Activated CD8-positive, alpha-beta memory T cell treated with anti-CD3 and anti-CD28 coated beads for 36 hours (primary cell): ENCODE measurements at regions not wholly inside any gene's neighbourhood (a gene's known extent, or its start where the extent isn't known, plus 50 kb on each side); places are given as distances from the start of the nearest gene placed in this dataset.
"Not testable (repeated sequence)": the region's sequence is repeated elsewhere in the genome, so short reads cannot be mapped to it uniquely, and the experiment has no call there.

Experiments
- CTCF ChIA-PET: fragments of 350-600 bp; sonication (Branson Sonifier 250); formaldehyde crosslinking; loops from one replicate; lab custom pipeline; 2021; ENCODE audit warnings: antibody characterized with exemption; lab: Charles Lee
- POLR2A ChIA-PET: fragments of 350-600 bp; sonication (Branson Sonifier 250); formaldehyde crosslinking; loops from one replicate; lab custom pipeline; 2021; ENCODE audit warnings: antibody characterized with exemption; lab: Charles Lee

DNA sequence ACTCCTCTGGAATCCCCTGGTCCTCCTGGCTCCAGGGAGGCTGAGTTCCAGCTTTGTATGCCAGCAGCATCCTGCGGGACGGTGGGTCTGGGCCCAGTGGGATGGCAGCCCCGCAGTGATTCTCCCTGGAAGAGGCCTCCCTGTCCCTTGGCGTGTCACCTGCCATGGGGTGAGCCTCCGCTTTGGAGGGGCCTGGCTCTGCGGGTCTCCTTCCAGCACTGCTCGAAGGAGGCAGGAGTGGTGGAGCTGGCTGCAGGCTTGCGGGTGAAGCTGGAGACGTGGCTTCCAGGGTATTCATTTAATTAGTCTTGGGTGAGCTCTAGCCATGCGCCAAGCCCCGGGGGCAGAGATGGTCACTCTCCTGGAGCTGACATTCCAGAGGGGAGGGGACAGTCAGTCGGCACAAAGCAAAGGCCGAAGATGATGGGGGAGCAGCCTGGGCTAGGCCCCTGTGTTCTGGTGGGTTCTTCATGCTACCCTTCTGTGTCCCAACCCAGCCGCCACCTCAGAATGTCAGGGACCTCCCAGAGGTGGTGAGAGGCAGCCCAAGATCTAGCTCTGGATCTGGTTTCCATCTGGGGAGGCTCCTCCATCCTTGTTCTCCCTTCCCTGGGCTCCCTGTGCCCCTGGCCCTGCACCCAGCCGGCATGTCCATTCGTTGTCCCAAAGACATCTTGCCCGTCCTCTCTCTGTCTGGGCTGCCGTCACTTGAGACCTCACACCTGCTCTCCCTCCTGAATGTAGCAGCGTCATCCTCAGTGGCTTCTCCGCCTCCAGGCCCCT lies 1332.5 kb downstream of the BRD1 start:
- ChIA-PET POLR2A (interaction anchor here (0.6 kb wide), 1 partner anchor 1373 kb away, joined by 3 read pairs; no protein-coding TSS in a partner anchor), CTCF (no interaction called here)

DNA sequence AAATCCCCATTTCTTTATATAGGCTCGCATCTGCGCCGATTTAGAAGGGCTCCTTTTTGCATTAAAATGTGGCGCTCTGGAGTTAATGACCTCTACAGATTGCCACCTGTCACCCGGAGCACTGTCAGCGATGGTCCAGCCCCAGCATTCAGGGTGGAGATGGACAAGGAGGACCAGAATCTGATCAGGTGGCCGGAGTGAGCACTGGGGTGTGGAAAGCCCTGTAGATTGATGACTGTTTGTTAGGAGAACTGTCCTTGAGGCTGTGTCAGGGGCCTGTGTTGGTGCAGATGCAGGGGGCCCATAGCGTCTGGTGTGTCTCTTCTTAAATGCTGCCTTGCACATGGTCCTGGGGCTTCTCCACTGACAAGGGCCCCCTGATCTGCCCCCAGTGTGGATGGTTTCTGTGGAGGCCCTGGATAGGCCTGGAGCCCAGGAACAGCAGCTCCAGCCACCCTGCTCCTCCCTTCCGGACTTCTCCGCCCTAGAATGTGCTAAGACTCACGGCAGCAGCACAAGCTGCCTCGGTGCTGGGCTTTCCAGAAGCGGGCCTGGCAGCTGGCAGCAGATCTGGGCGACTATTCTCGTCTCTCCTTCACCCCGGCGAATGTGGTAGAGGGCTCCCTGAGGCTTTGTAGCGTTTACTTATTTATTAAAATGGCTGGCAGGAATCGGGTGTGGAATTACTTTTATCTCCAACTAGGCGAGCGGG lies 1333.3 kb downstream of the BRD1 start:
- CTCF ChIA-PET = no interaction called here
- POLR2A ChIA-PET = interaction anchor here (0.6 kb wide), 1 partner anchor 1372 kb away, joined by 3 read pairs; no protein-coding TSS in a partner anchor

DNA sequence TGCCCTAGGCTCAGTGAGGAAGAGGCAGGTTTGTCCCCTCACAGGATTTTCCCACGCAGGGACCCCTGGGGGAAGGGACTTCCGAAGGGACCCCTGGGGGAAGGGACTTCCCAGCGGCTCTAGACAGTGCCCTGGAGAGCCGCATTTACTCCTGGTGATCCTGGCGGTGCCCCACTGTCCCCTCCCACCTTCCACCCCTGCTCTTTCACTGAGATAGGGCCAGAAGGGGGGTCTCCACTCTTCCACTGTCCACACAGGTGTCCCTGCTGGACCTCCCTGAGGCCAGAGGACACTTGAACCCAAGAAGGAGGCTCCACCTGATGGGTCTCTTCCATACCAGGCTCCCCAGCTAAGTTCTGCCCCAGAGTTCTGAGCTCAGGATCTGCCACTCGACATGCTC lies 1333.9 kb downstream of the BRD1 start:
- CTCF ChIA-PET = no interaction called here

DNA sequence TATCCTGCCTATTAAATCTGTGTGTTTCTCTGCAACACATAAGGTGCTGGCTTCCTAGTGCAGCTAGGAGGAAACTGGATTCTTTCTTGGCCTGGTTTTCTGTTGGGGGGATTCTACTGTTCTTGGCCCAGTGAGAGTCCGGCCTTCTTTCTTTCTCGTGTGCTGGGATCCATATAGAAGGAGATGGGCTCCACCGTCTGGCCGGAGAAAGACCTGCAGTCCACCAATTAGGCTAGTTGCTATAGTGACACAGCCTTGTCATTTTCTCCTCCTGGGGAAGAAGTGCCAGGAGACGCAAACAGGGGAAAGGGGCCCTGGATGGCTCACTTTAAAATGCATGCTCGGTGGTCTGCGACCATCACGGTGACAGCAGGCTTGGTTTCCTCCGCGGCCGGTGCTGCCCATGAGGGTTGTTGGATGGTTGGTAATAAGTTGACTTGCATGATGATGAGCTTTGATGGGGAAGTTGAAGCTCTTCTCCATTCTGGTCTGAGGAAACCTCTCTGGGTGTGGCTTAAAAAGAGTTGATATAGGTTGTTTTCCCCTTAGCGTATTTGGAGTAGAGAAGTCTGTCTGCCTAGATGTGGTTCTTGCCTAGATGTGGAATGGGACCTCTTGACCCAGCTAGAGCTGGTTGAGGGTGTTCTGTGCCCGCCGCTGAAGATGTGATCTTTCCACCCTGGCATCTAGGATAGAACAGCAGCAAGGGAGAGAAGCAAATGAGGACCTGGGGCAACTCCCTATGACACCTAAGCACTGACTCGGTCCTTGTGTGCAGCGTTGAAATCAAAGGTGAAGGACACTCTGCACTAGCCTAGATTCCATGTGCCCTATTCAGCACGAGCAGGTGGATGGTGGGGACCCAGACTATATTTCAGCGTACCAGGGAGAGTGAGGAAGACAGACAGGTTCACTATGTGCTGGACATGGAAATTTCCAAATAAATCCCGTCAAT lies 1335.0 kb downstream of the BRD1 start:
- CTCF ChIA-PET = no interaction called here
- POLR2A ChIA-PET = no interaction called here

More for the DNA sequence above, 1333.9 kb downstream of the BRD1 start:
- POLR2A ChIA-PET = no interaction called here

DNA sequence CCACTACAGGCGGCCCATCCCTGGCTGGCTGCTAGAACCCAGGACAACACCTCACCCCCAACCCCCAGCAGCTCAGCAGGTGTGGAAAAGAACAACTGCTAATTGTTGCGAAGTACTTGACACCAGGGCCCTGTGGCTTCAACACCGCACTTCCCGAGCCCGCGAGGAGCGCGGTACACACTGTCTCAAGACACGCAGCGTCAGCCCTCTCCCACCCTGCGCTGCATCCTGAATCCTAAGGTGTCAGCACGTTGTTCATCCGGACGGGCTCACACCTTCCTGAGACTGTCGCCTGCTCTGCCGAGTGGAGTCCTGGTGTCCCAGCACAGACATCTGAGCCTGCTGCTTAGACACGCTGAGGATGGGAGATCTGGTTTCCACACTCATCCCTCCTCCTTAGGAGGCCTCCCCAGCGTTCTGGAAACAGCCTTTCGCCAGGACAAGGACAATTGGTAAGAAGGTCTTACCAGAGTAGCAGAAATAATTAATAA lies 1336.2 kb downstream of the BRD1 start:
- ChIA-PET CTCF (no interaction called here), POLR2A (no interaction called here)

DNA sequence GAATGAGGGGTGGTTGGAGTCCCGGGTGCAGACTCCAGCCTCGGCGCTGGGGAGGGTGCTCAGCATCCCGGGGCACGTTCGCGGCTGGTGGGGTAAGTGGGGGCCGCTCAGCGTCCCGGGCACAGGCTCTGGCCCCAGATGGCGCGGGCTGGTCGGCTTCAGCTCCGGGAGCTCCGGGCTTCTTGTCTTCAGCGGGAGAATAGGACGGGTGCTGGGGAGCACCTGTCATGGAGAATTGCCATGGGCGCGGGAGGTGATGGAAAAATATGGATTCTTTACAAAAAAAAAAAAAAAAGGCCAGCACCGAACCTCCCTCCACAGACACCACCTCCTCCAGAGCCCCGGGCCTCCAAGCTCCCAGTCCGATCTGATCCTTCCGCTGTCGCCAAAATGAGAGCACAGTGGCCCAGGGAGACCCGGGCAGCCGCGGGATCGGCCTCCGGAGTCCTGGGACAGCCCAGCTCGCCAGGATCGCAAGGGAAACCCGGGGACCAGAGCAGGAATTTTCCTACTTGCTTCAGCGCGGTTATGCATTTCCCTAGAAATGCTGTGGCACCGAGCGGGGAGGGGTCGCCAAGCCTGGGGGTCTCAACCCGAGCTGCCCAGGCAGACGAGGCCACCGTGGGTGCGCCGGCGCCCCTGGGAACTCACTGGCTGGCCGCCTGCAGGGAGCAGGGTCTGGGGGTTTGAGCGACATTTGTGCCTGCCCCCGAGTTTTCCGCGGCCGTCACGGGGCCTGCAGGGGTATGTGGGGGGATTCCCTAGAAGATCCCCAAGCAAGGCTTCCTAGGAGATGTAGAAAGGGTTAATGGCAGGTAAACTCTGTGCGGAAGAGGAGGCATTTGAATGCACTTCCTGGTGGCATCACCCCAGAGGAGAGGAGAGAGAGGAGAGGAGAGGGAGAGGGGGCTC lies 1336.9 kb downstream of the BRD1 start:
- ChIA-PET POLR2A (no interaction called here), CTCF (no interaction called here)

- ChIA-PET POLR2A (no interaction called here), CTCF (interaction anchor here (0.6 kb wide), 1 partner anchor 1686 kb away, joined by 3 read pairs; no protein-coding TSS in a partner anchor)
Observed at GRCh38 chr22:48489551-48490499, 1337.8 kb downstream of the BRD1 start.

DNA sequence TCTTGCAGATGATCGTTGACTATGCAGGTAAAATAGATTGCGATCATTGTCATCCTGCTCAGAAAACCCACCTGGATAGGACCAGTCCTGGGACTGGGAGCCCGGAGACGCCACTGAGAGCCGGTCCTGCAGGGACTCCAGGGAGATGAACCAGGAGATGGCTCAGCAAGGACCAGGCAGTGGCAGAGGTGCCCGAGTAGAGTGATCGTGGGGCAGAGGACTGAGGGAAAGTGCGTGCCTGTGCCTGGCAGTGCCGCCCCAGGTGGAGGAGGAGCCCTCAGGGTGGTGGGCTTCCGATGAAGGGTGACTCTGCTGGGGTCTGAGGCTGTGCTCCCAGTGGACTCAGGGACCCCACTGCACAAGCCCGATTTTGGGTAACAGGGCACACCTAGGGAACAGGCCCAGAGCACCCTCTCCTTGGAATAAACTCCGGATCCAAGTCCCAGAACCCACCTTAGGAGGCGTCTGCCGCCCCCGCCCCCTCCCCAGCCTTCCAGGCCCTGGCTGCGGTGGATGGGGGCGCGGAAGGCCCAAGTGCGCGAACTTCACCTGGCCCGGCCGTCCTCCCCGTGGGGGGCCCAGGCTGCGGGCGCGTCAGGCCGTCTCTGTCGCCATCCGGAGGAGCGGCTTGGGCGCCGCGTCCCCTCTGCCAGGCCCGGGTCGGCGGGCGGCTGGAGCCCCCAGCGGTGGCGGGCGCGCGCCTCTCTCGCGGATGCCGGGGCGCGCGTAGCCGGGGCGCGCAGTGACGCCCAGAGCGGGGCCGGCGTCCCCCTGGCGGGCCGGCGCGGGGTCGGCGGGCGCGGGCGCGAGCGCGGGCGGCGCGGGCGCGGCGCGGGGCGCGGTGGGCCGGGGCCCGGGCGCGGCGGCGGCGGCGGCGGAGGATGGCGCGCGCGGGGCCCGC lies 1338.8 kb downstream of the BRD1 start:
- ChIA-PET POLR2A (no interaction called here), CTCF (no interaction called here)

DNA sequence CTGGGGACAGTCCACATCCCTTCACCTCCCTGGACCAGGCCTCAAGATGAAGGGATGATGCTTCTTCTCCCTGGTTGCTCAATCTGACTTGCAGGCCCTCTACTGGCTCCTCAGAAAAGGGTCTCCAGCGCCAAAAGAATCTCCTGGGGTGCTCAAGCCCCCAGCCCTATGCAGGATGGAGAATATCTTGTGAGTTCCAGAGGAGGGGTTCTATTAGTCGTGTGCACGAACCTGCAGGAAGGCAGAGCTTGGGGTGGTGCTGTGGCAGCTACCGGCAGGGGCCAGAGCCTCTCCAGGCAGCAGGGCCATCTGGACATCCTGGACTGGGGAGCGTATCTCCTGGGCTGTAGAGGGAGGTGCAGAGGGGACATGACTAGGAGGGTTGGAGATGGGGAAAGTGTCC lies 1339.5 kb downstream of the BRD1 start:
- ChIA-PET POLR2A (no interaction called here), CTCF (no interaction called here)

- ChIA-PET POLR2A (no interaction called here), CTCF (no interaction called here)
Observed at GRCh38 chr22:48486558-48486957, 1341.1 kb downstream of the BRD1 start.

DNA sequence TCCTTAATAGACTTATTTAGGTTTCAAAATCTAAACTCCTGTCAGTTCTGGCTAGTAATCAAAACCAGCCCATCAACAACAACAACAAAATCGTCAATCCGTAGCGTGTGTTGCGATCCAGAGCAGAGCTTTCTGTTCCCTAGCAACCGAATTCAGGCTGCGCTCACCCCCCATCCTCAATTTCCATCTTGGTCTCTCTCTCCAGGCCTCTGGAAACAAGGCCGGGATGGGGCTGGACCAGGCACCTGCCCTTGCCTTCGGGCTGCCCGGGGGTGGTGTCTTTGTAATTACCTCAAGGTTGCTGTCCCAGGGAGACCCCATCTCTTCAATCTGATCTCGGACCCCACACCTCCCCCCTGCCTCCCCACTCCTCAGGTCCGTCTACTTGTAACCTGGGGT lies 1341.5 kb downstream of the BRD1 start:
- ChIA-PET CTCF (no interaction called here), POLR2A (no interaction called here)

DNA sequence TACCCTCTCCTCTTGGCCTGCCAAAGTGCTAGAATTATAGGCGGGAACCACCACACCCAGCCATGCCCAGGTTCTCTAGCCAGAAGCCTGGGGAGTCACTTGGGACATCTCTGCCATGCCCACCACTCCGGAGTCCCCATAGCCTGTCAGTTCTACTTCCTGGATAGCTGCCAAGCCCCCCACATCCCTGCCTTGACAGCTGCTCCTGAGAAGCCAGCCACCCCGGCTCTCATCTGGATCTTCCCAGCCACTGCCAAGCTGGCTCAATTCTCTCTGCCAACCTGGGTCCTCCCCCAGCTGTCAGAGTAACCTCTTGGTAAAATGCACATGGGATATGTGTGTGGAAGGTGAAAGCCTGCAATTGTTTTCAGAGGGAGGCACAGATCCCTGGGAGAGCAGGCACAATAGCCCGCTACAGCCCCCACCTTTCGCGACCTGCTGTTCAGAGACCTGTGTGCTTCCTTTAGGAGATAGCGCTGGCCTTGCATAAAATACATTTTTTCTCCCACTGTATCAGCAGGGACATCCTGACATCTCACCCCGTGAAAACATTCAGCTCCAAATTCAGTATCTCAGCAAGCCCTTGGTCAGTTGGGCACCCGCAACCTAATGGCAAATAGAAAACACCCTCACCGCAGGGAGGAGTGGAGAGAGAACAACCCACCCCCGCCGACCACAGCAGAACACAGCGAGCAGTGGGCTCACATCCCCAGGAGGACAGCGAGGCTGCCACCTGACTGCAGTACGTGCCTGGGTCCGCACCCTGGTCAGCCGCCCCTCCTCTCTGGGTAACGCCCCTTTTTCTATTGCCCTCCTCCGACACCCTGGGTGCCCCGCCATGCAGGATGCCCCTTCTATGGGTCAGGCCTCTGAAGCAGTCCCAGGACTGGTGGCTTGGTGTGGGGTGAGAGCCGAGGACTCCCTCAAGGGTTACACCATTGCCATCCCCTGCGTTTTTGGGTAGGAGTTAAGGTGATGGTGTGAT lies 1342.2 kb downstream of the BRD1 start:
- CTCF ChIA-PET = no interaction called here
- POLR2A ChIA-PET = no interaction called here

- CTCF ChIA-PET = no interaction called here
- POLR2A ChIA-PET = no interaction called here
Observed at GRCh38 chr22:48483764-48484528, 1343.7 kb downstream of the BRD1 start.

GRCh38 chr22:48482771-48483170 lies 1344.9 kb downstream of the BRD1 start:
- CTCF ChIA-PET = no interaction called here
- POLR2A ChIA-PET = no interaction called here

DNA sequence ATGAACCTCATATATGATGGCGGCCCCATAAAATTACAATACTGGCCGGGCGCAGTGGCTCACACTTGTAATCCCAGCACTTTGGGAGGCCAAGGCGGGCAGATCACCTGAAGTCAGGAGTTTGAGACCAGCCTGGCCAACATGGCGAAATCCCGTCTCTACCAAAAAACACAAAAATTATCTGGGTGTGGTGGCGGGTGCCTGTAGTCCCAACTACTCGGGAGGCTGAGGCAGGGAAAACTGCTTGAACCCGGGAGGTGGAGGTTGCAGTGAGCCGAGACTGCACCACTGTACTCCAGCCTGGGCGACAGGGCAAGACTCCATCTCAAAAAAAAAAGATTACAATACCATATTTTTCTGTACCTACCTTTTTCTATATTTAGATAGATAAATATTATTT lies 1345.5 kb downstream of the BRD1 start:
- CTCF ChIA-PET, POLR2A ChIA-PET: not testable (repeated sequence)
